Mucosa of descending colon (tissue), 3 donors: ENCODE measurements at regions not wholly inside any gene's neighbourhood (a gene's known extent, or its start where the extent isn't known, plus 50 kb on each side); places are given as distances from the start of the nearest gene placed in this dataset.
"Not testable (repeated sequence)": the region's sequence is repeated elsewhere in the genome, so short reads cannot be mapped to it uniquely, and the experiment has no call there.

Experiments used
- ATAC-seq: fragments of 200-7000 bp; cut with Tn5 transposase; one replicate; pipeline ENCODE4 v1.9.1; 2020; ENCODE audit warnings: mild to moderate bottlenecking, moderate library complexity
- DNase-seq, 3 donors: peaks; one replicate each; pipeline ENCODE4 v3.0.0-alpha.2; 2020
- H3K36me3 ChIP-seq: fragments of 200-600 bp; one replicate; pipeline ENCODE4 v1.8.0; 2021; ENCODE audit warnings: low read depth, mild to moderate bottlenecking
- H3K4me1 ChIP-seq: fragments of 200-600 bp; one replicate; pipeline ENCODE4 v1.8.0; 2021; ENCODE audit warnings: low read depth, mild to moderate bottlenecking
- H3K4me3 ChIP-seq: fragments of 200-600 bp; one replicate; pipeline ENCODE4 v1.8.0; 2021; ENCODE audit warnings: mild to moderate bottlenecking
- H3K9me3 ChIP-seq: fragments of 200-600 bp; one replicate; pipeline ENCODE4 v1.8.0; 2021; ENCODE audit warnings: mild to moderate bottlenecking
- CTCF ChIP-seq: fragments of 200-600 bp; IDR thresholded peaks from one replicate; pipeline ENCODE4 v1.8.0; 2022; ENCODE audit warnings: antibody characterized with exemption, mild to moderate bottlenecking
- intact Hi-C, 2 donors: fragments of 100-400 bp; cut with DNase I in 1 of 2; cut with micrococcal nuclease in 1 of 2; formaldehyde crosslinking; loops; one replicate each; pipeline versions ENCODE4 v1.11.0 to v1.11.1; 2022; cut with DNase I, micrococcal nuclease
- donor health status: DM: no; HTN: no; CAD: no; lungs with moderate emphysema.
- donor health status: DM: no; HTN: no; CAD: no.
- donor health status: DM: no; HTN: yes; CAD: no.

- no peak overlapping the region for H3K4me3 ChIP-seq
- H3K36me3 ChIP-seq = no peaks in the 10 kb centered on the region
- no peak for ATAC-seq
- no peaks in the 10 kb centered on the region for H3K9me3 ChIP-seq
- DNase-seq = no peak
- intact Hi-C loops = no loop called here
- H3K4me1 ChIP-seq = no peaks in the 10 kb centered on the region
- no peak for TF ChIP-seq CTCF
These were observed 538.6 kb downstream of the NR2F2 start for GRCh38 chr15:96869122-96869521.

- TF ChIP-seq CTCF = no peak
- Histone ChIP-seq H3K4me3 (no peak overlapping the region), H3K4me1 (no peaks in the 10 kb centered on the region), H3K36me3 (no peaks in the 10 kb centered on the region), H3K9me3 (no peaks in the 10 kb centered on the region)
- ATAC-seq (no peak), DNase-seq (no peak)
- intact Hi-C loops = no loop called here
These were observed 539.3 kb downstream of the NR2F2 start for GRCh38 chr15:96869790-96870189.

- TF ChIP-seq CTCF = no peak
- Histone ChIP-seq H3K9me3 (no peaks in the 10 kb centered on the region), H3K4me3 (no peak overlapping the region), H3K36me3 (no peaks in the 10 kb centered on the region), H3K4me1 (no peaks in the 10 kb centered on the region)
- intact Hi-C loops = no loop called here
- no peak for ATAC-seq
- DNase-seq = no peak
These were observed 540.1 kb downstream of the NR2F2 start for GRCh38 chr15:96870580-96870979.

- H3K4me3 ChIP-seq, H3K4me1 ChIP-seq, H3K9me3 ChIP-seq, DNase-seq, intact Hi-C loops, ATAC-seq, H3K36me3 ChIP-seq: not testable (repeated sequence)
These were observed 546.9 kb downstream of the NR2F2 start for GRCh38 chr15:96877442-96877841.

GRCh38 chr15:96878129-96878528 is 547.6 kb downstream of the NR2F2 start:
- no peak for ATAC-seq

GRCh38 chr15:96882121-96882772 is 551.7 kb downstream of the NR2F2 start:
- Histone ChIP-seq H3K4me3 (no peak overlapping the region), H3K36me3 (no peaks in the 10 kb centered on the region), H3K9me3 (no peaks in the 10 kb centered on the region), H3K4me1 (no peaks in the 10 kb centered on the region)
- intact Hi-C loops = no loop called here
- ATAC-seq (no peak), DNase-seq (no peak)
- TF ChIP-seq CTCF = no peak

More at GRCh38 chr15:96878129-96878528, 547.6 kb downstream of the NR2F2 start:
- H3K9me3 ChIP-seq = no peaks in the 10 kb centered on the region
- no peak overlapping the region for H3K4me3 ChIP-seq
- H3K36me3 ChIP-seq = no peaks in the 10 kb centered on the region
- no peak for DNase-seq
- TF ChIP-seq CTCF = no peak
- intact Hi-C loops = no loop called here
- no peaks in the 10 kb centered on the region for H3K4me1 ChIP-seq
